ENCODE measurements at regions not wholly inside any gene's neighbourhood (a gene's known extent, or its start where the extent isn't known, plus 50 kb on each side); places are given as distances from the start of the nearest gene placed in this dataset.
A peak's percentile ranks its signal among the peaks of the same experiment; 100 is the strongest.
"Not testable (repeated sequence)": the region's sequence is repeated elsewhere in the genome, so short reads cannot be mapped to it uniquely, and the experiment has no call there.

- FAIRE-seq (no peak), DNase-seq (ENCODE audit: insufficient read length, low spot score) (no peak)
Observed at GRCh38 chr10:9051328-9051974, 997.0 kb downstream of the GATA3 start.

- FAIRE-seq (no peak), DNase-seq (ENCODE audit: insufficient read length, low spot score) (no peak)
Observed at GRCh38 chr10:9052767-9053166, 998.3 kb downstream of the GATA3 start.

GRCh38 chr10:9056521-9056920 is 1002.0 kb downstream of the GATA3 start:
- DNase-seq (ENCODE audit: insufficient read length, low spot score): no peak
- no peak for FAIRE-seq

GRCh38 chr10:9057293-9057692 is 1002.8 kb downstream of the GATA3 start:
- not testable (repeated sequence) for FAIRE-seq; DNase-seq (ENCODE audit: insufficient read length, low spot score)

GRCh38 chr10:9060314-9060713 is 1005.8 kb downstream of the GATA3 start:
- DNase-seq (ENCODE audit: insufficient read length, low spot score): no peak
- FAIRE-seq: no peak

- DNase-seq (ENCODE audit: insufficient read length, low spot score): no peak
- no peak for FAIRE-seq
Observed at GRCh38 chr10:9061871-9062270, 1007.4 kb downstream of the GATA3 start.

GRCh38 chr10:9066152-9066551 is 1011.7 kb downstream of the GATA3 start:
- FAIRE-seq (no peak), DNase-seq (ENCODE audit: insufficient read length, low spot score) (no peak)

GRCh38 chr10:9068003-9068402 is 1013.5 kb downstream of the GATA3 start:
- DNase-seq (ENCODE audit: insufficient read length, low spot score): no peak
- no peak for FAIRE-seq

- DNase-seq (ENCODE audit: insufficient read length, low spot score) (peak; percentile 10), FAIRE-seq (no peak)
Observed at GRCh38 chr10:9069136-9069535, 1014.6 kb downstream of the GATA3 start.

- no peak for DNase-seq (ENCODE audit: insufficient read length, low spot score)
- FAIRE-seq: no peak
Observed at GRCh38 chr10:9075420-9075819, 1020.9 kb downstream of the GATA3 start.

- no peak for DNase-seq (ENCODE audit: insufficient read length, low spot score)
- FAIRE-seq: no peak
Observed at GRCh38 chr10:9076066-9076465, 1021.6 kb downstream of the GATA3 start.

- FAIRE-seq (no peak), DNase-seq (ENCODE audit: insufficient read length, low spot score) (no peak)
Observed at GRCh38 chr10:9081253-9081652, 1026.8 kb downstream of the GATA3 start.

- FAIRE-seq (no peak), DNase-seq (ENCODE audit: insufficient read length, low spot score) (no peak)
Observed at GRCh38 chr10:9081961-9082360, 1027.5 kb downstream of the GATA3 start.

- DNase-seq (ENCODE audit: insufficient read length, low spot score) (no peak), FAIRE-seq (no peak)
Observed at GRCh38 chr10:9091530-9092093, 1037.1 kb downstream of the GATA3 start.

- FAIRE-seq (no peak), DNase-seq (ENCODE audit: insufficient read length, low spot score) (no peak)
Observed at GRCh38 chr10:9096288-9096687, 1041.8 kb downstream of the GATA3 start.

- no peak for DNase-seq (ENCODE audit: insufficient read length, low spot score)
- no peak for FAIRE-seq
Observed at GRCh38 chr10:9097206-9097990, 1042.9 kb downstream of the GATA3 start.

GRCh38 chr10:9097991-9098306 is 1043.5 kb downstream of the GATA3 start:
- FAIRE-seq (no peak), DNase-seq (ENCODE audit: insufficient read length, low spot score) (no peak)

- DNase-seq (ENCODE audit: insufficient read length, low spot score): no peak
- no peak for FAIRE-seq
Observed at GRCh38 chr10:9102026-9102425, 1047.5 kb downstream of the GATA3 start.

GRCh38 chr10:9103301-9103700 is 1048.8 kb downstream of the GATA3 start:
- DNase-seq (ENCODE audit: insufficient read length, low spot score): no peak
- no peak for FAIRE-seq

- no peak for FAIRE-seq
- no peak for DNase-seq (ENCODE audit: insufficient read length, low spot score)
Observed at GRCh38 chr10:9111976-9112375, 1057.5 kb downstream of the GATA3 start.

GRCh38 chr10:9126728-9127127 is 1072.2 kb downstream of the GATA3 start:
- FAIRE-seq (no peak), DNase-seq (ENCODE audit: insufficient read length, low spot score) (no peak)

- no peak for DNase-seq (ENCODE audit: insufficient read length, low spot score)
- no peak for FAIRE-seq
Observed at GRCh38 chr10:9137368-9137767, 1082.9 kb downstream of the GATA3 start.

Measured in HTR-8/SVneo (cell line).